Chondrocyte (in vitro differentiated cells): ENCODE measurements at regions not wholly inside any gene's neighbourhood (a gene's known extent, or its start where the extent isn't known, plus 50 kb on each side); places are given as distances from the start of the nearest gene placed in this dataset.
A peak's percentile ranks its signal among the peaks of the same experiment; 100 is the strongest.

Experiments used
- DNase-seq: peaks from one replicate; pipeline ENCODE4 v3.0.0; 2021; ENCODE audit warnings: mixed read lengths, low spot score
- H3K27ac Mint-ChIP-seq: one replicate; pipeline ENCODE4 v1.8.0; 2021; ENCODE audit warnings: mild to moderate bottlenecking, moderate library complexity, mixed read lengths; ENCODE audit not compliant: unreplicated experiment
- H3K27me3 Mint-ChIP-seq: 2 replicates; pipeline ENCODE4 v1.8.0; 2021; ENCODE audit warnings: low read depth, mixed read lengths
- H3K36me3 Mint-ChIP-seq: 2 replicates; pipeline ENCODE4 v1.8.0; 2021; ENCODE audit warnings: low read depth, mixed read lengths
- H3K4me1 Mint-ChIP-seq: 2 replicates; pipeline ENCODE4 v1.8.0; 2021; ENCODE audit warnings: low read depth, mild to moderate bottlenecking, mixed read lengths
- H3K4me3 Mint-ChIP-seq: one replicate; pipeline ENCODE4 v1.8.0; 2021; ENCODE audit warnings: mild to moderate bottlenecking, moderate library complexity, mixed read lengths; ENCODE audit not compliant: unreplicated experiment
- H3K9me3 Mint-ChIP-seq: 2 replicates; pipeline ENCODE4 v1.8.0; 2021; ENCODE audit warnings: low read depth, mixed read lengths
- CTCF ChIP-seq: fragments of 200-600 bp; sonication (generic); IDR thresholded peaks from 2 replicates; pipeline ENCODE4 v1.5.0; 2021; ENCODE audit warnings: antibody characterized with exemption, mild to moderate bottlenecking, moderate library complexity

- Mint-ChIP-seq H3K9me3 (no peaks in the 10 kb centered on the region), H3K36me3 (no peaks in the 10 kb centered on the region), H3K4me3 (no peak overlapping the region), H3K4me1 (peaks cover 43% of the 10 kb centered on the region), H3K27ac (no peak overlapping the region), H3K27me3 (no peaks in the 10 kb centered on the region)
- no peak for DNase-seq
- TF ChIP-seq CTCF: no peak
These were observed 88.3 kb upstream of the MBOAT2 start for GRCh38 chr2:9091811-9092210.

GRCh38 chr2:9089831-9090230, 86.3 kb upstream of the MBOAT2 start:
- Mint-ChIP-seq H3K4me3 (no peak overlapping the region), H3K27ac (no peak overlapping the region), H3K4me1 (peaks cover 47% of the 10 kb centered on the region), H3K36me3 (no peaks in the 10 kb centered on the region), H3K9me3 (no peaks in the 10 kb centered on the region), H3K27me3 (no peaks in the 10 kb centered on the region)
- DNase-seq: no peak
- TF ChIP-seq CTCF: no peak

- DNase-seq: no peak
- H3K27ac Mint-ChIP-seq: peak overlapping the region; percentile 79
- TF ChIP-seq CTCF: no peak
- H3K27me3 Mint-ChIP-seq: no peaks in the 10 kb centered on the region
- H3K9me3 Mint-ChIP-seq: peaks cover 2% of the 10 kb centered on the region
- peaks cover 39% of the 10 kb centered on the region for H3K4me1 Mint-ChIP-seq
- H3K4me3 Mint-ChIP-seq: peak overlapping the region; percentile 21
- H3K36me3 Mint-ChIP-seq: no peaks in the 10 kb centered on the region
These were observed 83.7 kb upstream of the MBOAT2 start for GRCh38 chr2:9087121-9087681.

GRCh38 chr2:9086465-9086864, 83.0 kb upstream of the MBOAT2 start:
- Mint-ChIP-seq H3K9me3 (peaks cover 8% of the 10 kb centered on the region), H3K4me3 (no peak overlapping the region), H3K27ac (no peak overlapping the region), H3K4me1 (peaks cover 32% of the 10 kb centered on the region), H3K27me3 (no peaks in the 10 kb centered on the region), H3K36me3 (peaks cover 1% of the 10 kb centered on the region)
- no peak for TF ChIP-seq CTCF
- DNase-seq: no peak

GRCh38 chr2:9085353-9085752, 81.9 kb upstream of the MBOAT2 start:
- Mint-ChIP-seq H3K4me3 (no peak overlapping the region), H3K4me1 (peaks cover 32% of the 10 kb centered on the region), H3K27ac (no peak overlapping the region), H3K9me3 (peaks cover 11% of the 10 kb centered on the region), H3K36me3 (peaks cover 1% of the 10 kb centered on the region), H3K27me3 (no peaks in the 10 kb centered on the region)
- no peak for TF ChIP-seq CTCF
- no peak for DNase-seq
